ENCODE measurements at regions not wholly inside any gene's neighbourhood (a gene's known extent, or its start where the extent isn't known, plus 50 kb on each side); places are given as distances from the start of the nearest gene placed in this dataset.
A peak's percentile ranks its signal among the peaks of the same experiment; 100 is the strongest.

- Mint-ChIP-seq H3K9me3 (peaks cover 13% of the 10 kb centered on the region), H3K4me1 (peaks cover 2% of the 10 kb centered on the region), H3K27me3 (peaks cover 1% of the 10 kb centered on the region), H3K4me3 (no peak overlapping the region), H3K27ac (no peak overlapping the region), H3K36me3 (peaks cover 2% of the 10 kb centered on the region)
- ATAC-seq (ENCODE audit: low read depth) = no peak
- no peak for DNase-seq (ENCODE audit: low spot score in 2 of 2)
These were observed 162.7 kb upstream of the B3GAT2 start for GRCh38 chr6:71119560-71119959.

GRCh38 chr6:71123051-71123450 is 165.6 kb upstream of the OGFRL1 start:
- H3K27ac Mint-ChIP-seq = no peak overlapping the region
- peaks cover 15% of the 10 kb centered on the region for H3K9me3 Mint-ChIP-seq
- peaks cover 1% of the 10 kb centered on the region for H3K27me3 Mint-ChIP-seq
- H3K4me1 Mint-ChIP-seq = no peaks in the 10 kb centered on the region
- DNase-seq (ENCODE audit: low spot score in 2 of 2) = no peak
- ATAC-seq (ENCODE audit: low read depth) = no peak
- H3K4me3 Mint-ChIP-seq = no peak overlapping the region
- peaks cover 2% of the 10 kb centered on the region for H3K36me3 Mint-ChIP-seq

GRCh38 chr6:71124340-71124739 is 164.3 kb upstream of the OGFRL1 start:
- Mint-ChIP-seq H3K27me3 (peaks cover 1% of the 10 kb centered on the region), H3K9me3 (peaks cover 10% of the 10 kb centered on the region), H3K36me3 (peaks cover 2% of the 10 kb centered on the region)

GRCh38 chr6:71125216-71125615 is 163.4 kb upstream of the OGFRL1 start:
- H3K27ac Mint-ChIP-seq = no peak overlapping the region
- H3K4me1 Mint-ChIP-seq = no peaks in the 10 kb centered on the region
- ATAC-seq (ENCODE audit: low read depth) (no peak), DNase-seq (ENCODE audit: low spot score in 2 of 2) (no peak)
- H3K4me3 Mint-ChIP-seq = no peak overlapping the region
- H3K36me3 Mint-ChIP-seq = no peaks in the 10 kb centered on the region
- peaks cover 9% of the 10 kb centered on the region for H3K9me3 Mint-ChIP-seq
- H3K27me3 Mint-ChIP-seq = peaks cover 1% of the 10 kb centered on the region

More at GRCh38 chr6:71124340-71124739, 164.3 kb upstream of the OGFRL1 start:
- H3K4me1 Mint-ChIP-seq = no peaks in the 10 kb centered on the region
- ATAC-seq (ENCODE audit: low read depth) = peak; percentile 31
- H3K4me3 Mint-ChIP-seq = no peak overlapping the region
- DNase-seq (ENCODE audit: low spot score in 2 of 2) = no peak
- H3K27ac Mint-ChIP-seq = no peak overlapping the region

GRCh38 chr6:71126506-71126905 is 162.1 kb upstream of the OGFRL1 start:
- no peak overlapping the region for H3K4me3 Mint-ChIP-seq
- peaks cover 1% of the 10 kb centered on the region for H3K27me3 Mint-ChIP-seq
- ATAC-seq (ENCODE audit: low read depth) (no peak), DNase-seq (ENCODE audit: low spot score in 2 of 2) (no peak)
- H3K27ac Mint-ChIP-seq = no peak overlapping the region
- H3K9me3 Mint-ChIP-seq = peaks cover 3% of the 10 kb centered on the region
- no peaks in the 10 kb centered on the region for H3K36me3 Mint-ChIP-seq
- H3K4me1 Mint-ChIP-seq = no peaks in the 10 kb centered on the region

GRCh38 chr6:71127374-71127773 is 161.2 kb upstream of the OGFRL1 start:
- Mint-ChIP-seq H3K36me3 (no peaks in the 10 kb centered on the region), H3K27ac (no peak overlapping the region), H3K9me3 (peaks cover 3% of the 10 kb centered on the region), H3K27me3 (peaks cover 1% of the 10 kb centered on the region), H3K4me3 (no peak overlapping the region), H3K4me1 (no peaks in the 10 kb centered on the region)
- no peak for ATAC-seq (ENCODE audit: low read depth)
- no peak for DNase-seq (ENCODE audit: low spot score in 2 of 2)

GRCh38 chr6:71130277-71130676 is 158.3 kb upstream of the OGFRL1 start:
- no peaks in the 10 kb centered on the region for H3K4me1 Mint-ChIP-seq

GRCh38 chr6:71134929-71135642 is 153.5 kb upstream of the OGFRL1 start:
- H3K27ac Mint-ChIP-seq = no peak overlapping the region
- no peaks in the 10 kb centered on the region for H3K36me3 Mint-ChIP-seq
- no peak for ATAC-seq (ENCODE audit: low read depth)
- H3K4me1 Mint-ChIP-seq = no peaks in the 10 kb centered on the region
- peaks cover 7% of the 10 kb centered on the region for H3K27me3 Mint-ChIP-seq
- no peak for DNase-seq (ENCODE audit: low spot score in 2 of 2)
- peaks cover 1% of the 10 kb centered on the region for H3K9me3 Mint-ChIP-seq
- no peak overlapping the region for H3K4me3 Mint-ChIP-seq

More at GRCh38 chr6:71130277-71130676, 158.3 kb upstream of the OGFRL1 start:
- Mint-ChIP-seq H3K36me3 (no peaks in the 10 kb centered on the region), H3K27ac (no peak overlapping the region), H3K9me3 (peaks cover 3% of the 10 kb centered on the region), H3K4me3 (no peak overlapping the region), H3K27me3 (peaks cover 7% of the 10 kb centered on the region)
- ATAC-seq (ENCODE audit: low read depth) = no peak
- no peak for DNase-seq (ENCODE audit: low spot score in 2 of 2)

- DNase-seq (ENCODE audit: low spot score in 2 of 2) (no peak), ATAC-seq (ENCODE audit: low read depth) (no peak)
- no peak overlapping the region for H3K27ac Mint-ChIP-seq
- H3K4me3 Mint-ChIP-seq = no peak overlapping the region
- H3K4me1 Mint-ChIP-seq = no peaks in the 10 kb centered on the region
- H3K36me3 Mint-ChIP-seq = no peaks in the 10 kb centered on the region
- H3K27me3 Mint-ChIP-seq = peaks cover 7% of the 10 kb centered on the region
- H3K9me3 Mint-ChIP-seq = peaks cover 3% of the 10 kb centered on the region
These were observed 150.6 kb upstream of the OGFRL1 start for GRCh38 chr6:71137973-71138372.

GRCh38 chr6:71138376-71138775 is 150.2 kb upstream of the OGFRL1 start:
- Mint-ChIP-seq H3K9me3 (peaks cover 3% of the 10 kb centered on the region), H3K4me3 (no peak overlapping the region), H3K36me3 (no peaks in the 10 kb centered on the region), H3K27ac (no peak overlapping the region), H3K27me3 (peaks cover 7% of the 10 kb centered on the region), H3K4me1 (no peaks in the 10 kb centered on the region)
- no peak for ATAC-seq (ENCODE audit: low read depth)
- DNase-seq (ENCODE audit: low spot score in 2 of 2) = no peak

GRCh38 chr6:71139249-71139648 is 149.4 kb upstream of the OGFRL1 start:
- ATAC-seq (ENCODE audit: low read depth) (no peak), DNase-seq (ENCODE audit: low spot score in 2 of 2) (no peak)
- no peaks in the 10 kb centered on the region for H3K4me1 Mint-ChIP-seq
- H3K27me3 Mint-ChIP-seq = peaks cover 5% of the 10 kb centered on the region
- no peaks in the 10 kb centered on the region for H3K36me3 Mint-ChIP-seq
- no peak overlapping the region for H3K4me3 Mint-ChIP-seq
- H3K27ac Mint-ChIP-seq = no peak overlapping the region
- peaks cover 3% of the 10 kb centered on the region for H3K9me3 Mint-ChIP-seq

- H3K4me1 Mint-ChIP-seq = no peaks in the 10 kb centered on the region
- ATAC-seq (ENCODE audit: low read depth) = no peak
These were observed 134.8 kb upstream of the OGFRL1 start for GRCh38 chr6:71153755-71154325.

GRCh38 chr6:71157345-71157744 is 131.3 kb upstream of the OGFRL1 start:
- ATAC-seq (ENCODE audit: low read depth) = no peak
- peaks cover 1% of the 10 kb centered on the region for H3K27me3 Mint-ChIP-seq
- no peak overlapping the region for H3K4me3 Mint-ChIP-seq
- H3K4me1 Mint-ChIP-seq = no peaks in the 10 kb centered on the region
- no peaks in the 10 kb centered on the region for H3K36me3 Mint-ChIP-seq
- H3K9me3 Mint-ChIP-seq = no peaks in the 10 kb centered on the region
- no peak for DNase-seq (ENCODE audit: low spot score in 2 of 2)
- H3K27ac Mint-ChIP-seq = no peak overlapping the region

More at GRCh38 chr6:71153755-71154325, 134.8 kb upstream of the OGFRL1 start:
- DNase-seq (ENCODE audit: low spot score in 2 of 2) = no peak
- Mint-ChIP-seq H3K9me3 (no peaks in the 10 kb centered on the region), H3K36me3 (no peaks in the 10 kb centered on the region), H3K4me3 (no peak overlapping the region), H3K27ac (no peak overlapping the region), H3K27me3 (peaks cover 1% of the 10 kb centered on the region)

- Mint-ChIP-seq H3K4me3 (no peak overlapping the region), H3K4me1 (no peaks in the 10 kb centered on the region), H3K36me3 (no peaks in the 10 kb centered on the region), H3K27me3 (peaks cover 4% of the 10 kb centered on the region), H3K27ac (no peak overlapping the region), H3K9me3 (no peaks in the 10 kb centered on the region)
- DNase-seq (ENCODE audit: low spot score in 2 of 2) (no peak), ATAC-seq (ENCODE audit: low read depth) (no peak)
These were observed 123.7 kb upstream of the OGFRL1 start for GRCh38 chr6:71164890-71165289.
